WTC11 (cell line): ENCODE measurements at regions not wholly inside any gene's neighbourhood (a gene's known extent, or its start where the extent isn't known, plus 50 kb on each side); places are given as distances from the start of the nearest gene placed in this dataset.
A peak's percentile ranks its signal among the peaks of the same experiment; 100 is the strongest.

Experiments used
- ATAC-seq: fragments of 200-7000 bp; cut with Tn5 transposase; 2 replicates; pipeline ENCODE4 v1.10.0; 2021; ENCODE audit warnings: mild to moderate bottlenecking, moderate library complexity
- CTCF ChIA-PET: fragments of 300-600 bp; sonication (Branson Sonifier 250); formaldehyde crosslinking; loops from one replicate; lab custom pipeline; 2021; ENCODE audit warnings: antibody characterized with exemption; lab: Charles Lee
- POLR2A ChIA-PET: fragments of 350-600 bp; sonication (Branson Sonifier 250); formaldehyde crosslinking; loops from one replicate; lab custom pipeline; 2021; ENCODE audit warnings: antibody characterized with exemption; lab: Charles Lee
- DNase-seq: peaks from one replicate; pipeline ENCODE4 v3.0.0; 2021; ENCODE audit warnings: low spot score
- H3K27ac Mint-ChIP-seq: 2 replicates; pipeline ENCODE4 v1.8.0; 2021; ENCODE audit warnings: mixed read lengths
- H3K27me3 Mint-ChIP-seq: 2 replicates; pipeline ENCODE4 v1.8.0; 2021; ENCODE audit warnings: low read depth, mild to moderate bottlenecking, moderate library complexity, mixed read lengths
- H3K36me3 Mint-ChIP-seq: 2 replicates; pipeline ENCODE4 v1.8.0; 2021; ENCODE audit warnings: mixed read lengths
- H3K4me1 Mint-ChIP-seq: 2 replicates; pipeline ENCODE4 v1.8.0; 2022; ENCODE audit warnings: mixed read lengths
- H3K4me3 Mint-ChIP-seq: 2 replicates; pipeline ENCODE4 v1.8.0; 2021; ENCODE audit warnings: mild to moderate bottlenecking, moderate library complexity, mixed read lengths
- H3K9me3 Mint-ChIP-seq: 2 replicates; pipeline ENCODE4 v1.8.0; 2021; ENCODE audit warnings: mixed read lengths
- ATF2 ChIP-seq: sonication (generic); formaldehyde crosslinking; IDR thresholded peaks from 2 replicates; pipeline ENCODE4 v1.8.1; 2022; ENCODE audit warnings: low read depth, missing genetic modification reagents, borderline replicate concordance
- ETV6 ChIP-seq: sonication (generic); formaldehyde crosslinking; IDR thresholded peaks from 2 replicates; pipeline ENCODE4 v1.8.1; 2022; ENCODE audit warnings: mild to moderate bottlenecking, missing genetic modification reagents
- FOXK1 ChIP-seq: sonication (generic); formaldehyde crosslinking; IDR thresholded peaks from 2 replicates; pipeline ENCODE4 v1.8.0; 2022; ENCODE audit warnings: mild to moderate bottlenecking, moderate library complexity, missing genetic modification reagents
- FOXP1 ChIP-seq: sonication (generic); formaldehyde crosslinking; IDR thresholded peaks from 2 replicates; pipeline ENCODE4 v1.8.0; 2022; ENCODE audit warnings: missing genetic modification reagents, mild to moderate bottlenecking, moderate library complexity, borderline replicate concordance
- FOXP4 ChIP-seq: sonication (generic); formaldehyde crosslinking; IDR thresholded peaks from 2 replicates; pipeline ENCODE4 v1.8.0; 2022; ENCODE audit warnings: mild to moderate bottlenecking, missing genetic modification reagents
- GRHL2 ChIP-seq: fragments of 250-450 bp; sonication (Bioruptor Pico); IDR thresholded peaks from 2 replicates; pipeline ENCODE4 v1.8.0; 2022; ENCODE audit warnings: mild to moderate bottlenecking, moderate library complexity; ENCODE audit not compliant: insufficient replicate concordance, severe bottlenecking
- MYBL2 ChIP-seq: sonication (generic); formaldehyde crosslinking; IDR thresholded peaks from 2 replicates; pipeline ENCODE4 v1.8.1; 2023; ENCODE audit warnings: mild to moderate bottlenecking, moderate library complexity, missing genetic modification reagents
- NFATC4 ChIP-seq: fragments of 250-450 bp; sonication (Bioruptor Pico); IDR thresholded peaks from 2 replicates; pipeline ENCODE4 v1.9.0; 2021; ENCODE audit warnings: mild to moderate bottlenecking
- RELA ChIP-seq: sonication (generic); formaldehyde crosslinking; IDR thresholded peaks from 2 replicates; pipeline ENCODE4 v1.8.1; 2022; ENCODE audit warnings: missing genetic modification reagents, mild to moderate bottlenecking, borderline replicate concordance
- SP1 ChIP-seq: sonication (generic); formaldehyde crosslinking; conservative IDR thresholded peaks from 2 replicates; pipeline ENCODE4 v1.8.1; 2022; ENCODE audit warnings: missing genetic modification reagents
- USF2 ChIP-seq: sonication (generic); formaldehyde crosslinking; IDR thresholded peaks from 2 replicates; pipeline ENCODE4 v1.8.1; 2023; ENCODE audit warnings: mild to moderate bottlenecking, missing genetic modification reagents, moderate library complexity
- ZBTB43 ChIP-seq: sonication (generic); formaldehyde crosslinking; IDR thresholded peaks from 2 replicates; pipeline ENCODE4 v1.8.1; 2023; ENCODE audit warnings: mild to moderate bottlenecking, missing genetic modification reagents
- ZNF138 ChIP-seq: sonication (generic); formaldehyde crosslinking; conservative IDR thresholded peaks from 2 replicates; pipeline ENCODE4 v1.8.1; 2022; ENCODE audit warnings: mild to moderate bottlenecking, moderate library complexity, missing genetic modification reagents
- ZNF219 ChIP-seq: sonication (generic); formaldehyde crosslinking; IDR thresholded peaks from 2 replicates; pipeline ENCODE4 v1.8.0; 2023; ENCODE audit warnings: missing genetic modification reagents, mild to moderate bottlenecking, borderline replicate concordance
- ZNF232 ChIP-seq: sonication (generic); formaldehyde crosslinking; IDR thresholded peaks from 2 replicates; pipeline ENCODE4 v1.8.0; 2022; ENCODE audit warnings: mild to moderate bottlenecking, missing genetic modification reagents
- ZNF281 ChIP-seq: sonication (generic); formaldehyde crosslinking; IDR thresholded peaks from 2 replicates; pipeline ENCODE4 v1.8.0; 2023; ENCODE audit warnings: mild to moderate bottlenecking, missing genetic modification reagents
- ZNF671 ChIP-seq: fragments of 250-450 bp; sonication (Bioruptor Pico); IDR thresholded peaks from 2 replicates; pipeline ENCODE4 v1.8.0; 2021; ENCODE audit warnings: mild to moderate bottlenecking

- TF ChIP-seq RELA (CRISPR knock-in tag) (no peak), USF2 (no peak), ZNF281 (CRISPR knock-in tag) (no peak), ZNF232 (CRISPR knock-in tag) (0 out of 2 replicates have a peak, but pooled peaks have one; percentile 30), MYBL2 (CRISPR knock-in tag) (no peak), FOXP1 (CRISPR knock-in tag) (no peak), ZBTB43 (no peak), FOXK1 (CRISPR knock-in tag) (peak; percentile 59; the same call in 1 of the 2 replicates), SP1 (CRISPR knock-in tag) (peak; percentile 21; the same call in 1 of the 2 replicates), ETV6 (CRISPR knock-in tag) (0 out of 2 replicates have a peak, but pooled peaks have one; percentile 21)
These were observed 90.6 kb upstream of the PROK2 start (continued) for GRCh38 chr3:71875461-71875947.

GRCh38 chr3:71874618-71875017 is 89.7 kb upstream of the PROK2 start:
- CTCF ChIA-PET = interaction anchor here (0.5 to 3.8 kb wide), 46 partner anchors 9 to 946 kb away, joined by 3 to 35 read pairs (median 4); no protein-coding TSS in a partner anchor
- H3K9me3 Mint-ChIP-seq = no peaks in the 10 kb centered on the region
- POLR2A ChIA-PET = no interaction called here
- no peak for ATAC-seq
- TF ChIP-seq ZNF138 (CRISPR knock-in tag) (no peak), ZNF219 (CRISPR knock-in tag) (no peak)
- TF ChIP-seq, all 79 proteins: peak for 0
- Mint-ChIP-seq H3K27me3 (no peaks in the 10 kb centered on the region; the same call in 1 of the 2 replicates), H3K27ac (no peak overlapping the region), H3K36me3 (no peaks in the 10 kb centered on the region), H3K4me3 (no peak overlapping the region), H3K4me1 (peaks cover 66% of the 10 kb centered on the region)
- DNase-seq = no peak

GRCh38 chr3:71873093-71873611 is 88.2 kb upstream of the PROK2 start:
- POLR2A ChIA-PET = interaction anchor here (1.2 kb wide), 1 partner anchor 9 kb away, joined by 3 read pairs; no protein-coding TSS in a partner anchor
- Mint-ChIP-seq H3K4me3 (no peak overlapping the region), H3K4me1 (peaks cover 55% of the 10 kb centered on the region), H3K27me3 (no peaks in the 10 kb centered on the region; the same call in 1 of the 2 replicates), H3K27ac (no peak overlapping the region), H3K36me3 (no peaks in the 10 kb centered on the region)
- ATAC-seq = peak; percentile 6; the same call in 1 of the 2 replicates
- CTCF ChIA-PET = interaction anchor here (0.9 to 1.6 kb wide), 7 partner anchors 9 to 145 kb away, joined by 3 to 6 read pairs (median 3); no protein-coding TSS in a partner anchor
- no peak for DNase-seq
- peak; percentile 54; the same call in 1 of the 2 replicates for TF ChIP-seq ZNF671 (CRISPR knock-in tag)
- TF ChIP-seq ZNF138 (CRISPR knock-in tag) = no peak
- TF ChIP-seq NFATC4 = 0 out of 2 replicates have a peak, but pooled peaks have one; percentile 48
- no peak for TF ChIP-seq ATF2 (CRISPR knock-in tag)
- no peak for TF ChIP-seq FOXP4 (CRISPR knock-in tag)
- TF ChIP-seq GRHL2 = no peak
- TF ChIP-seq USF2 = no peak
- TF ChIP-seq, all 79 proteins: peak for 2
- peaks cover 4% of the 10 kb centered on the region for H3K9me3 Mint-ChIP-seq
